SK-N-SH treated with all-trans-retinoic acid at 6 μM for 48 hours (cell line): ENCODE measurements at regions not wholly inside any gene's neighbourhood (a gene's known extent, or its start where the extent isn't known, plus 50 kb on each side); places are given as distances from the start of the nearest gene placed in this dataset.

ENCODE experiments used
- ATAC-seq: fragments of 200-7000 bp; cut with Tn5 transposase; 3 replicates; pipeline ENCODE4 v1.9.1; 2020; ENCODE audit warnings: mild to moderate bottlenecking, moderate library complexity
- ARNTL ChIP-seq: fragments of 450-650 bp; formaldehyde crosslinking; IDR thresholded peaks from 2 replicates; pipeline ENCODE4 v1.5.0; 2020; ENCODE audit warnings: low read depth, mild to moderate bottlenecking, moderate library complexity, borderline replicate concordance
- BACH2 ChIP-seq: fragments of 250-450 bp; sonication (Bioruptor Pico); IDR thresholded peaks from 2 replicates; pipeline ENCODE4 v1.9.0; 2021; ENCODE audit warnings: mild to moderate bottlenecking, borderline replicate concordance
- CREB5 ChIP-seq: fragments of 250-450 bp; sonication (Bioruptor Pico); IDR thresholded peaks from 2 replicates; pipeline ENCODE4 v1.5.1; 2020; ENCODE audit warnings: low read depth, mild to moderate bottlenecking, moderate library complexity
- CSDC2 ChIP-seq: fragments of 250-450 bp; sonication (Bioruptor Pico); IDR thresholded peaks from 2 replicates; pipeline ENCODE4 v1.5.0; 2020; ENCODE audit warnings: mild to moderate bottlenecking, moderate library complexity
- CSRNP3 ChIP-seq: fragments of 250-450 bp; sonication (Bioruptor Pico); IDR thresholded peaks from 2 replicates; pipeline ENCODE4 v1.5.1; 2021; ENCODE audit warnings: mild to moderate bottlenecking, moderate library complexity
- ESRRG ChIP-seq: fragments of 250-450 bp; sonication (Bioruptor Pico); IDR thresholded peaks from 2 replicates; pipeline ENCODE4 v1.6.1; 2021; ENCODE audit warnings: mild to moderate bottlenecking
- GLIS3 ChIP-seq: fragments of 250-450 bp; sonication (Bioruptor Pico); IDR thresholded peaks from 2 replicates; pipeline ENCODE4 v1.5.0; 2020; ENCODE audit warnings: mild to moderate bottlenecking, moderate library complexity
- ISL1 ChIP-seq: fragments of 250-450 bp; sonication (Bioruptor Pico); IDR thresholded peaks from 2 replicates; pipeline ENCODE4 v2.1.2; 2022; ENCODE audit warnings: mild to moderate bottlenecking, moderate library complexity
- OSR1 ChIP-seq: fragments of 250-450 bp; sonication (Bioruptor Pico); IDR thresholded peaks from 2 replicates; pipeline ENCODE4 v1.8.0; 2022; ENCODE audit warnings: moderate library complexity, mild to moderate bottlenecking, inconsistent platforms
- POU6F1 ChIP-seq: fragments of 250-450 bp; sonication (Bioruptor Pico); IDR thresholded peaks from 2 replicates; pipeline ENCODE4 v1.8.0; 2021; ENCODE audit warnings: low read depth, mild to moderate bottlenecking, moderate library complexity, borderline replicate concordance
- PPARA ChIP-seq: fragments of 250-450 bp; sonication (Bioruptor Pico); IDR thresholded peaks from 2 replicates; pipeline ENCODE4 v1.5.0; 2020; ENCODE audit warnings: mild to moderate bottlenecking, borderline replicate concordance
- RARB ChIP-seq: fragments of 250-450 bp; sonication (Bioruptor Pico); IDR thresholded peaks from 2 replicates; pipeline ENCODE4 v1.8.0; 2021; ENCODE audit warnings: mild to moderate bottlenecking, moderate library complexity
- SNAI2 ChIP-seq: fragments of 250-450 bp; sonication (Bioruptor Pico); IDR thresholded peaks from 2 replicates; pipeline ENCODE4 v1.5.0; 2020; ENCODE audit warnings: mild to moderate bottlenecking, moderate library complexity
- TCF4 ChIP-seq: fragments of 250-450 bp; sonication (Bioruptor Pico); IDR thresholded peaks from 2 replicates; pipeline ENCODE4 v1.8.0; 2021; ENCODE audit warnings: mild to moderate bottlenecking, moderate library complexity, borderline replicate concordance
- TOX ChIP-seq: fragments of 250-450 bp; sonication (Bioruptor Pico); IDR thresholded peaks from 2 replicates; pipeline ENCODE4 v1.8.0; 2021; ENCODE audit warnings: mild to moderate bottlenecking, moderate library complexity, borderline replicate concordance
- ZC3H10 ChIP-seq: fragments of 250-450 bp; sonication (Bioruptor Pico); IDR thresholded peaks from 2 replicates; pipeline ENCODE4 v1.5.1; 2021; ENCODE audit warnings: mild to moderate bottlenecking, moderate library complexity
- ZFP3 ChIP-seq: fragments of 250-450 bp; sonication (Bioruptor Pico); IDR thresholded peaks from 2 replicates; pipeline ENCODE4 v1.5.0; 2020; ENCODE audit warnings: mild to moderate bottlenecking, moderate library complexity
- ZFP30 ChIP-seq: fragments of 450-650 bp; formaldehyde crosslinking; IDR thresholded peaks from 2 replicates; pipeline ENCODE4 v1.5.0; 2022; ENCODE audit warnings: mild to moderate bottlenecking, moderate library complexity
- ZNF565 ChIP-seq: fragments of 450-650 bp; formaldehyde crosslinking; conservative IDR thresholded peaks from 2 replicates; pipeline ENCODE4 v1.5.0; 2020; ENCODE audit warnings: low read depth, mild to moderate bottlenecking, moderate library complexity
- ZNF70 ChIP-seq: fragments of 450-650 bp; formaldehyde crosslinking; IDR thresholded peaks from 2 replicates; pipeline ENCODE4 v1.5.0; 2020; ENCODE audit warnings: mild to moderate bottlenecking, moderate library complexity
- ZNF8 ChIP-seq: fragments of 450-650 bp; formaldehyde crosslinking; IDR thresholded peaks from 2 replicates; pipeline ENCODE4 v1.5.0; 2020; ENCODE audit warnings: mild to moderate bottlenecking, moderate library complexity
- TF ChIP-seq, protein P1 (sequence below): fragments of 250-450 bp; sonication (Bioruptor Pico); IDR thresholded peaks from 2 replicates; pipeline ENCODE4 v1.5.0; 2020; ENCODE audit warnings: mild to moderate bottlenecking, moderate library complexity
- TF ChIP-seq, protein P2 (sequence below): fragments of 250-450 bp; sonication (Bioruptor Pico); IDR thresholded peaks from 2 replicates; pipeline ENCODE4 v1.8.0; 2020; ENCODE audit warnings: mild to moderate bottlenecking, moderate library complexity, borderline replicate concordance

GRCh38 chr10:130459851-130460490 lies 323.8 kb downstream of the GLRX3 start:
- ATAC-seq = no peak
- TF ChIP-seq TOX = no peak
- no peak for TF ChIP-seq OSR1 (CRISPR knock-in tag)

GRCh38 chr10:130461631-130462030 lies 325.4 kb downstream of the GLRX3 start:
- no peak for ATAC-seq
- no peak for TF ChIP-seq TOX
- no peak for TF ChIP-seq ZFP30
- TF ChIP-seq ISL1 (CRISPR knock-in tag) = no peak
- TF ChIP-seq, protein P1, sequence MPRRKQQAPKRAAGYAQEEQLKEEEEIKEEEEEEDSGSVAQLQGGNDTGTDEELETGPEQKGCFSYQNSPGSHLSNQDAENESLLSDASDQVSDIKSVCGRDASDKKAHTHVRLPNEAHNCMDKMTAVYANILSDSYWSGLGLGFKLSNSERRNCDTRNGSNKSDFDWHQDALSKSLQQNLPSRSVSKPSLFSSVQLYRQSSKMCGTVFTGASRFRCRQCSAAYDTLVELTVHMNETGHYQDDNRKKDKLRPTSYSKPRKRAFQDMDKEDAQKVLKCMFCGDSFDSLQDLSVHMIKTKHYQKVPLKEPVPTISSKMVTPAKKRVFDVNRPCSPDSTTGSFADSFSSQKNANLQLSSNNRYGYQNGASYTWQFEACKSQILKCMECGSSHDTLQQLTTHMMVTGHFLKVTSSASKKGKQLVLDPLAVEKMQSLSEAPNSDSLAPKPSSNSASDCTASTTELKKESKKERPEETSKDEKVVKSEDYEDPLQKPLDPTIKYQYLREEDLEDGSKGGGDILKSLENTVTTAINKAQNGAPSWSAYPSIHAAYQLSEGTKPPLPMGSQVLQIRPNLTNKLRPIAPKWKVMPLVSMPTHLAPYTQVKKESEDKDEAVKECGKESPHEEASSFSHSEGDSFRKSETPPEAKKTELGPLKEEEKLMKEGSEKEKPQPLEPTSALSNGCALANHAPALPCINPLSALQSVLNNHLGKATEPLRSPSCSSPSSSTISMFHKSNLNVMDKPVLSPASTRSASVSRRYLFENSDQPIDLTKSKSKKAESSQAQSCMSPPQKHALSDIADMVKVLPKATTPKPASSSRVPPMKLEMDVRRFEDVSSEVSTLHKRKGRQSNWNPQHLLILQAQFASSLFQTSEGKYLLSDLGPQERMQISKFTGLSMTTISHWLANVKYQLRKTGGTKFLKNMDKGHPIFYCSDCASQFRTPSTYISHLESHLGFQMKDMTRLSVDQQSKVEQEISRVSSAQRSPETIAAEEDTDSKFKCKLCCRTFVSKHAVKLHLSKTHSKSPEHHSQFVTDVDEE (CRISPR knock-in tag) = no peak
- TF ChIP-seq CREB5 (CRISPR knock-in tag) = no peak
- no peak for TF ChIP-seq ARNTL (CRISPR knock-in tag)
- TF ChIP-seq CSDC2 = no peak
- TF ChIP-seq SNAI2 (CRISPR knock-in tag) = no peak
- no peak for TF ChIP-seq ZFP3 (CRISPR knock-in tag)
- TF ChIP-seq BACH2 (CRISPR knock-in tag) = no peak
- TF ChIP-seq ZNF70 (CRISPR knock-in tag) = no peak
- TF ChIP-seq PPARA (CRISPR knock-in tag) = no peak
- TF ChIP-seq GLIS3 (CRISPR knock-in tag) = no peak
- TF ChIP-seq POU6F1 (CRISPR knock-in tag) = no peak
- TF ChIP-seq ZC3H10 (CRISPR knock-in tag) = no peak
- no peak for TF ChIP-seq RARB

DNA sequence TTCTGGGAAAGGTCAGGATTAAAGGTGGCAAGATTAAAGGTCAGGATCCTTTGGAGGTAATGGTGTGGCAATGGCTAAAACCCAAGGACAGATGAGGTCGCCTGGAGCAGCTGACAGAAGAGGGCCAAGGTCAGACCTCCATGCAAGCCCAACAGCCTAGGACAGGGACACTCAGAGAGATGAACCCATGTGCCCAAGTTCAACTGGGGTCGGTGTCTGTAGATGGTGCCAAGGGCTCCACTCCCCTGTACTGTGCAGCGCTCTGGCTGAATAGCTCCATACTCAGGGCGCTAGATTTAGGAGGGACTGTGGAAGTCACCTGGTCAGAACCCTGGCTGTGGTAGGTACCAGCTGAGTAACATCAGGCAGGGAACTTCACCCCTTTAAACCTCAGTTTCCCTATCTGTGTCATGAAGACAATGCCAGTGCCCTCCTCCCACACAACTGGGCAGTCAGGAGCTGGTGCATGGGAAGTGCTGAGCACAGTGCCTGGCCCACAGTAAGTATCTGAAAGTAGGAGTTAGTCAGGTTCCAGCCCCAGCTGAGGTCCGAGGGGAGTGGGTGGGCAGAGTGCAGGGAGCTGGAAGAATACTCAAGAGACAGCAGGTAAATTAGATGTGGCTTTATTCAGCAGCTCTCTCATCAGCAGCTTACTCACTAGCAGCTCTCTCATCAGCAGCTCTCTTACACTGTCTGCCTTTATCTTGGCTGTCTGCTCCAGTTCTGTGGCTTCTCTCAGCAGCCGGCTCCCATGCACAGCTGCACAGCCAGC lies 327.1 kb downstream of the GLRX3 start:
- ATAC-seq = no peak
- no peak for TF ChIP-seq CREB5 (CRISPR knock-in tag)

- no peak for ATAC-seq
- no peak for TF ChIP-seq TOX
- no peak for TF ChIP-seq PPARA (CRISPR knock-in tag)
- TF ChIP-seq ZNF70 (CRISPR knock-in tag) = no peak
- TF ChIP-seq ZFP30 = no peak
- TF ChIP-seq ZNF8 (CRISPR knock-in tag) = no peak
- TF ChIP-seq ISL1 (CRISPR knock-in tag) = no peak
- TF ChIP-seq CSRNP3 (CRISPR knock-in tag) = no peak
- no peak for TF ChIP-seq BACH2 (CRISPR knock-in tag)
- TF ChIP-seq POU6F1 (CRISPR knock-in tag) = no peak
- no peak for TF ChIP-seq OSR1 (CRISPR knock-in tag)
- no peak for TF ChIP-seq ESRRG (CRISPR knock-in tag)
- TF ChIP-seq ZNF565 (CRISPR knock-in tag) = no peak
- TF ChIP-seq, protein P2, sequence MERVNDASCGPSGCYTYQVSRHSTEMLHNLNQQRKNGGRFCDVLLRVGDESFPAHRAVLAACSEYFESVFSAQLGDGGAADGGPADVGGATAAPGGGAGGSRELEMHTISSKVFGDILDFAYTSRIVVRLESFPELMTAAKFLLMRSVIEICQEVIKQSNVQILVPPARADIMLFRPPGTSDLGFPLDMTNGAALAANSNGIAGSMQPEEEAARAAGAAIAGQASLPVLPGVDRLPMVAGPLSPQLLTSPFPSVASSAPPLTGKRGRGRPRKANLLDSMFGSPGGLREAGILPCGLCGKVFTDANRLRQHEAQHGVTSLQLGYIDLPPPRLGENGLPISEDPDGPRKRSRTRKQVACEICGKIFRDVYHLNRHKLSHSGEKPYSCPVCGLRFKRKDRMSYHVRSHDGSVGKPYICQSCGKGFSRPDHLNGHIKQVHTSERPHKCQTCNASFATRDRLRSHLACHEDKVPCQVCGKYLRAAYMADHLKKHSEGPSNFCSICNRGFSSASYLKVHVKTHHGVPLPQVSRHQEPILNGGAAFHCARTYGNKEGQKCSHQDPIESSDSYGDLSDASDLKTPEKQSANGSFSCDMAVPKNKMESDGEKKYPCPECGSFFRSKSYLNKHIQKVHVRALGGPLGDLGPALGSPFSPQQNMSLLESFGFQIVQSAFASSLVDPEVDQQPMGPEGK (CRISPR knock-in tag) = no peak
- no peak for TF ChIP-seq RARB
- TF ChIP-seq GLIS3 (CRISPR knock-in tag) = no peak
- TF ChIP-seq SNAI2 (CRISPR knock-in tag) = no peak
- no peak for TF ChIP-seq TCF4 (CRISPR knock-in tag)
These were observed 327.7 kb downstream of the GLRX3 start for GRCh38 chr10:130463876-130464364.
